Fibroblast of lung (primary cell): ENCODE measurements at regions not wholly inside any gene's neighbourhood (a gene's known extent, or its start where the extent isn't known, plus 50 kb on each side); places are given as distances from the start of the nearest gene placed in this dataset.
"Not testable (repeated sequence)": the region's sequence is repeated elsewhere in the genome, so short reads cannot be mapped to it uniquely, and the experiment has no call there.

Experiments
- CTCF ChIP-seq, 2 donors: IDR thresholded peaks in 1 of 2; conservative IDR thresholded peaks in 1 of 2; 1 replicate in 1 of 2; 2 replicates in 1 of 2; pipeline ENCODE4 v1.5.1; 2011 to 2012; ENCODE audit warnings: low read length in 2 of 2, control low read depth in 1 of 2, inconsistent platforms in 1 of 2, low read depth in 1 of 2, mild to moderate bottlenecking in 1 of 2
- EZH2 ChIP-seq: IDR thresholded peaks from 2 replicates; pipeline ENCODE4 v1.5.1; 2012; ENCODE audit warnings: low read length, control low read depth, mild to moderate bottlenecking; ENCODE audit errors: missing control alignments

GRCh38 chr6:149145800-149146199 lies 171.7 kb upstream of the TAB2 start:
- not testable (repeated sequence) for TF ChIP-seq CTCF (conservative IDR thresholded peaks at IDR 0.05 in 1 of 2, IDR thresholded peaks at IDR 0.05 in 1 of 2; ENCODE audit: low read depth in 1 of 2, low read length in 2 of 2); EZH2
